Glomerular visceral epithelial cell (primary cell): ENCODE measurements at regions not wholly inside any gene's neighbourhood (a gene's known extent, or its start where the extent isn't known, plus 50 kb on each side); places are given as distances from the start of the nearest gene placed in this dataset.

Source experiments
- DNase-seq: peaks from one replicate; pipeline ENCODE4 v3.0.0-alpha.2; 2016; ENCODE audit errors: extremely low spot score

GRCh38 chr7:17689361-17689902, 250.9 kb downstream of the SNX13 start:
- DNase-seq, result no peak

GRCh38 chr7:17690030-17690429, 250.3 kb downstream of the SNX13 start:
- peak; percentile 89 for DNase-seq

DNA sequence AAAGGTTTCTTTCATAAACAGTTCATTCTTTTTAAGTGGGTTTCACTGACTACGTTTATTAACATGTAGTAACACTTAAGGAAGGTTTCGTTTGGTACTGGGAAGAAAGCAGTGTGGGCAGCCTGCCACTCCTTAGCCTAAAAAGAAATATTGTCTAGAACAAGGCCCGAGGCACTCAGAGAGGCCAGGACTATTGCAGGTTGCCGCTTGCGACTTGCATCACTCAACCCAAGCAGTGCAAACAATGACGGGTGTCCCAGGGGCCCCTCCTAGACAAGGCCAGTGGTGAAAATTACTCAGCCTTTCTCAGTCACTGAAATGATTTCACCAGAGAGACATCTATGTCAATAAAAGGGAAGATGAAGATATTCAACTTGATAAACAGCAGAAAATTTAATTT, 243.9 kb downstream of the SNX13 start:
- DNase-seq, result peak; percentile 37

GRCh38 chr7:17697128-17697881, 243.0 kb downstream of the SNX13 start:
- no peak for DNase-seq

- DNase-seq, result no peak
Measured at GRCh38 chr7:17699696-17700095, 240.6 kb downstream of the SNX13 start.

GRCh38 chr7:17700138-17700537, 240.2 kb downstream of the SNX13 start:
- no peak for DNase-seq

DNA sequence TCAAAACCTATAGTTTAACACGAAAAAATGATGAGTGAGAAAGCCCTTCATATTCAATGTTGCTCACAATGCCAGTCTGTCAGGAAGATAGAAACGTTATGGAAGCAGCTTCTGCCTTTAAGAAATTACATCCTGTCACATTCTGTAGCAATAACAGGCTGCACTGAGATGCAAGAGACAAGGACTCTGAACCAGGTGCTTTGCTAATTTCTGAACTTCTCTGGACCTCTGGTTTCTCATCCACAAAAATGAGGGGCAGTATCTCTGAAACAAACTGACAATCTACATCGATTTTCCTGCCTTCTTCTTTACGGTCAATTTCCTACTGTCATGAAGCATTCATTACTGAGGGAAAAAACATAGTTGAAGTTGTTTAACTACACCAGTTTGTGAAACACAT, 234.0 kb downstream of the SNX13 start:
- DNase-seq, result no peak

DNA sequence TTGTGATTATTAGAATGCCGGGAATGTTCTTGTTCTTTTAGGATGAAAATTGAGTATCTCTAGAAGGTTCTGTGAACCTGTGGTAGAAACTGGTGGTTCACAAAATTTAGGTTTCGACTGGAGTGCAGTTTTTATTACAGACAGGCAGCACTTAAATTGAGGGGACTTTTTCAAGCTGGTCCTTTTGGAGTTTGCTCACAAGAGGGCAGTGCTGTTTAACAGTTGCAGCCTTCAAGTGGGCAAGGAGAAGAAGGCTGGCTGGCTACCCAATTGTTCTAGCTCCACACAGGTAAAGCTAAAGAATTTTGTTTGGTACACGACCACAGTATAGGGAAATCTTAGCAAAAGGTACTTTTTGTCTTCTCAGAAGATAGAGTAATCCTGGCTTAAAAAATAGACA, 233.6 kb downstream of the SNX13 start:
- peak; percentile 55 for DNase-seq

DNA sequence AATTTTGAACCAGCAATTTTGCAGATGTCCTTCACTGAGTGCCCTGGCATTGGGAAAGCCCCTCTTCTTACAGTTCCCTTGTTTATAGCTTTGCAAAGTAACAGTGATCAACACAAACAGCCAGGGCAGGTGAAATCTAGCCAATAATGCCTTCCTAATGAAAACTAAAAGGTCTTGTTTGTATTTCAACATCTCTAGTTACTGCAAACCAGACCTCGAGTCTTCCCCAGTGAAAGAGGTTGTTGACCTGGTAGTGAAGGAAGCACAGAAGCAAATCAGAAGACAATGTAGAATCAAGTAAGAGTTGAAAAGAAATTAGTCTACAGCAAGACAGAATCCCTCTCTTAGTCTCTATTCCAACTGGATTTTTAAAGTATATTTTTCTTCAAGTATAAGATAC, 231.2 kb downstream of the SNX13 start:
- DNase-seq, result no peak

DNA sequence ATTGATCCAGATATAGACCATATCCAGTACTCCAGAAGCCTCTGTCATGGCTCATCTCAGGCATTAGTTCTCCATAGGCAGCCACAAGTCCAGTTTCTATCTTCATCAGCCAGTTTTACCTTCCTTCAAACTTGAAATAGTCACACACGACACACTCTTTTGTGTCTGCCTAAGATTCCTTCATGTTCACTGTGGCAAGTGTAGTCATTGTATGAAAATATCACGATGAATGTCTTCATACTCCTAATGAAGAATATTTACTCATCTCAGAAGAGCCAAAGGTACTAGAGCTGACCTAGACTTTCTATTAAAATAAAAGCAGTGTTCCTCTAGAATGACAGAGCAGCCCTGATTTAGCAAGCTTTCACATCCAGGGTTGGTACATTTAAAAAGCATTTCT, 230.7 kb downstream of the SNX13 start:
- no peak for DNase-seq

DNA sequence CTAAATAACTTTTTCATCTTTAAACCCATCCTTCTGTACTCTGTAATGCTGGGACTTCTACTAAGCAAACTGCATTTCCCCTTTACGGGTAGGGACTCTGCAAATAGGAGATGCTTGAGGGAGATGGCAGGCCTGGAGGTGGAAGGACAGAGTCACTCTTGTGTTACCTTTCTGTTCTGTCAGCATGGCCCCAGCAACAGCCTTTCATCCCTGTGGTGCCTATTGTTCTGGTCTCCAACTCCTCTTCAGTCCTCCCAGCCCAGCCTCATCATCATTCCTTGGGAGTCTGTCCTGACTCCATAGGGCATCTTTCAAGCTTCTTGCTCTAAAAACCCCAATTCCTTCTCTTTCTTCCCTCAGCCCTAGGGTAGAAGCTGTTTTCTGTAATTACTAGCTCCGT, 230.0 kb downstream of the SNX13 start:
- DNase-seq, result no peak

DNA sequence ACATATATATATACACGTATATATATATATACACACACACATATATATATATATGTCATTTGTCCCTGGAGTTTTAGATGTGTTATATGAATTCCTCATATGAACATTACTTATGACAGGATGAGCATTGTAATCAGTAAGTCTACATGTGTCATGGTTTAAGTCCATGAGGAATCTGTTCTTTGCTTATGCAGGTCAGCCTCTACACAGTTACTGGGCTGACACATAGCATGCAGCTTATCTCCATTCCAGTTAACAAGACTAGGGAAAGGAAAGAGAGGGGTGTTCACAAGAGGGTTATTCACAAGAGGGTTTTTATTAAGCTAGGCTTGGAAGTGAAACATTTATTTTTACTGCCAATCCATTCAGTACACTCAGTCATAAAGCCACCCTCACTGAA, 226.7 kb downstream of the SNX13 start:
- no peak for DNase-seq

DNA sequence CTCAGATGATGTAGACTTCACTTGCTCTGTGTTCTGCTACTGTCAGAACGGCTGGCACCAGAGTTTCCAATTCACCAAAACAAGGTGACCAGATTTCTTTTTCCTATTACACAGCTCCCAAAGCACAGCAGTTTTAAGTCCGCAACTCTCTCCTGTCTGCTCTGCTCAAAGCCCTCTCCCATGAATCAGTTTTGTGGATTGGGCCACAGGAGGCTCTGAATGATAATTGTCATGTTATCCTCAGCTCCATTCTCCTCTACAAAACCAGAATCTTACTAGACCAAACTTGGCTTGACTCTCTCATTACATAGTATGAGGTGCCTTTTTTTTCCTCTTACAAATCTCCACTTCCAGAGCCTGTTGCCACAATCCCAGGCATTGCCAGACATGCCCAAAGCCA, 223.5 kb downstream of the SNX13 start:
- no peak for DNase-seq

- DNase-seq, result no peak
Measured at GRCh38 chr7:17719998-17720397, 220.3 kb downstream of the SNX13 start.

GRCh38 chr7:17721736-17722285, 218.5 kb downstream of the SNX13 start:
- DNase-seq, result no peak

GRCh38 chr7:17722798-17723197, 217.5 kb downstream of the SNX13 start:
- no peak for DNase-seq

DNA sequence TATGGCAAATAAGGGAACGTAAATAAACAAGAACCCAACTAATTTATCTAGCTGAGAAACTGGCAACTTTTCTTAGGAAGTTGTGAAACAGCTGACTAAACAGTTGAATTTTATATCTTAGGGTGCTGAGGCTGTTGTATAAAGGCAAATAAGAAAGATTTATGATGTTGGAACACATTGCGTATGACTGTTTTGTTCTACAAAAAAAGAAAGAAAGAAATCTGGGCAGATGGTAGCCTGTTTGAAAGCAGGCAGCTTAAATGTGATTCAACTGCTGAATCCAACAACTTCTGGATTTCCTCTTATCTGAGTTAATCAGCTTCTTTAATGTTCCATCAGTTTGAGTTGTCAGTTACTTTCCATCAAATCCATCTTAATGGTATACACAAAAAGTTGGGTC, 214.5 kb downstream of the SNX13 start:
- no peak for DNase-seq

DNA sequence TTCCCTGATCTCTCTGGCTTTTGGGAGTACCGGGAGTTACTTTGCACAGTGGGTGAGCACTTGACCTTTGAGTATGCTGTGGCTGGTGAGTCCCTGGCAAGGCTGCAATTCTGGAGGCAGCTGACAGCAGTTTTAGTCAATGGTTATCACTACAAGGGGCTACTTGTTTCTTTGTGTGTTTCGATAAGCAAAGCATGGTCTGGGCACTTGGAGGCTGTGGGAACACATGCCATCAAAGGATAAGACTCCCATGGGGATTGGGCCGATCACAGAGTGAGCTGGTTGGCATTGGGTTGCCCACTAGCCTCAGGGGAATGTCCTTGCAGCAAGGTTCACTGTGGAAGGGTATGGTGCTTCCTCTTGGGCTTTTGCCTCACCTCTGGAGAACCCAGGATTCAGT, 208.2 kb downstream of the SNX13 start:
- no peak for DNase-seq
